ENCODE measurements at regions not wholly inside any gene's neighbourhood (a gene's known extent, or its start where the extent isn't known, plus 50 kb on each side); places are given as distances from the start of the nearest gene placed in this dataset.

DNA sequence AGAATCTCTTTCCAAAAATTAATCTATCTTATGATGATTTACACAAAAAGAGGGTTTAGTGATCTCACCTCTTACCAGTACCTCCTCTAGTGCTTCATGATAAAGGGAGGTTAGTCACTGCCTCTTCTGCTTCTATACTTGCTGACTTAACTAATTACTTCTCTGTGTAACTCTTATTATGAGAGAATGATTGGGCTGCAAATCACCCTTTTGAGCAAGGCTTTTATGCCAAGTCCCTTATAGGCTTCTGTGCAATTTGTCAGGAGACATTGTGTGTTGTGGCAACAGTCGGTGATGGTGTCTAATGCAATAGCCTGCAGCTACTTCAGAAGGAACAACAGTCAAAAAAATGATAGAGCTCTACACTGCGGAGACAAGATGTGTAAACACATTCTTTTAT, 1568.1 kb upstream of the GOT2 start:
- Mint-ChIP-seq H3K36me3 (ENCODE audit: low read depth) (no peaks in the 10 kb centered on the region), H3K27ac (no peak overlapping the region), H3K9me3 (peaks cover 9% of the 10 kb centered on the region), H3K4me1 (no peaks in the 10 kb centered on the region), H3K27me3 (no peaks in the 10 kb centered on the region), H3K4me3 (no peak overlapping the region)
- ATAC-seq (ENCODE audit: low read depth) = no peak
- intact Hi-C loops (cut with micrococcal nuclease) = no loop called here
- ChIA-PET POLR2A (no interaction called here), CTCF (no interaction called here)
- TF ChIP-seq, protein P1, sequence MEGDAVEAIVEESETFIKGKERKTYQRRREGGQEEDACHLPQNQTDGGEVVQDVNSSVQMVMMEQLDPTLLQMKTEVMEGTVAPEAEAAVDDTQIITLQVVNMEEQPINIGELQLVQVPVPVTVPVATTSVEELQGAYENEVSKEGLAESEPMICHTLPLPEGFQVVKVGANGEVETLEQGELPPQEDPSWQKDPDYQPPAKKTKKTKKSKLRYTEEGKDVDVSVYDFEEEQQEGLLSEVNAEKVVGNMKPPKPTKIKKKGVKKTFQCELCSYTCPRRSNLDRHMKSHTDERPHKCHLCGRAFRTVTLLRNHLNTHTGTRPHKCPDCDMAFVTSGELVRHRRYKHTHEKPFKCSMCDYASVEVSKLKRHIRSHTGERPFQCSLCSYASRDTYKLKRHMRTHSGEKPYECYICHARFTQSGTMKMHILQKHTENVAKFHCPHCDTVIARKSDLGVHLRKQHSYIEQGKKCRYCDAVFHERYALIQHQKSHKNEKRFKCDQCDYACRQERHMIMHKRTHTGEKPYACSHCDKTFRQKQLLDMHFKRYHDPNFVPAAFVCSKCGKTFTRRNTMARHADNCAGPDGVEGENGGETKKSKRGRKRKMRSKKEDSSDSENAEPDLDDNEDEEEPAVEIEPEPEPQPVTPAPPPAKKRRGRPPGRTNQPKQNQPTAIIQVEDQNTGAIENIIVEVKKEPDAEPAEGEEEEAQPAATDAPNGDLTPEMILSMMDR (IDR thresholded peaks at IDR 0.05) = no peak
- DNase-seq = no peak

DNA sequence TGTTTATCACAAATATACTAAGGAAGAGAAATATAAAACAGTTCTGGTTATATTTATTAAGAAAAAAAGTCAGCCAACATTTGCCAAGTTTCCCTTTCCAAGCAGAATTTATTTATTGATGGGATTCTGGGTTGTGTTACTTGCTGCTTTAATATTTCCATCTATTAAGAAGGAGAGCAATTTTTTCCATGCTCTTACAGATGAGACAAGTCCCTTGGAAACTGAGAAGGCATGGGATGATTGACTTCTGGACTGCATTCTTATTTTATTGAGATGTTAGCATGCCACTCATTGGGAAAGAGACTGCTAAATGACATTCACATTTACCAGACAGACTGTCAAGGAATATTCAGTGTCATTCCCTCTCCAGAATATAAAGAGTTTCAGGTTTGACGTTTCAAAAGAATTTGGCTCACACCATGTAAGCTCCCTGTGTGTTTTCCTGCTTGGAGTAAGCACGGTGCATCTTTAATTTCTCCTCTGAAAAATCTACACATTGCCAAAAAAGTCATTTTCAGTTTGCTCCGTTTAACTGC, 1565.2 kb upstream of the GOT2 start:
- DNase-seq (no peak), ATAC-seq (ENCODE audit: low read depth) (no peak)
- Mint-ChIP-seq H3K4me3 (no peak overlapping the region), H3K27ac (no peak overlapping the region), H3K4me1 (no peaks in the 10 kb centered on the region), H3K36me3 (ENCODE audit: low read depth) (no peaks in the 10 kb centered on the region), H3K9me3 (peaks cover 9% of the 10 kb centered on the region), H3K27me3 (no peaks in the 10 kb centered on the region)
- ChIA-PET CTCF (no interaction called here), POLR2A (no interaction called here)
- intact Hi-C loops (cut with micrococcal nuclease) = no loop called here
- TF ChIP-seq, protein P1 (IDR thresholded peaks at IDR 0.05) = no peak

DNA sequence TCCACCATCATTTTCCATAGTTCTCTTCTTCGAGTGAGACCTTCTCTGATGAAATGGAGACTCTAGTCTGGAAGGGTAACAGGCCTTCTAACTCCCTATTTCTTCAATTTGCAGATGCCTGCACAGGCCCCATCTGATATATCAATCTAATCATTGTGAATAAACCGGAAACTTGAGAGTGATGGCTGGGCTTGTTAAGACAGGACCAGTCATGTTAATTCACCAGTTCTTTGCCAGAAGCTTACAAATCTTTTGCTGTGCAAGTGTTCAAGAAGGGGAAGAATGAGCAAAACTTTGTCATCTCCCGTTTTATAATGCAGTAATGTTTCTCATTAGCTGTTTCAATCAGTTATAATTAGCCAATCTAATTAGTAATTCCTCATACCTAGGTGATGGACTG, 1561.3 kb upstream of the GOT2 start:
- Mint-ChIP-seq H3K4me1 (no peaks in the 10 kb centered on the region), H3K9me3 (peaks cover 6% of the 10 kb centered on the region), H3K27me3 (no peaks in the 10 kb centered on the region), H3K4me3 (no peak overlapping the region), H3K27ac (no peak overlapping the region), H3K36me3 (ENCODE audit: low read depth) (no peaks in the 10 kb centered on the region)
- ATAC-seq (ENCODE audit: low read depth) = no peak
- intact Hi-C loops (cut with micrococcal nuclease) = no loop called here
- ChIA-PET CTCF (no interaction called here), POLR2A (no interaction called here)
- TF ChIP-seq, protein P1 (IDR thresholded peaks at IDR 0.05) = no peak
- no peak for DNase-seq

DNA sequence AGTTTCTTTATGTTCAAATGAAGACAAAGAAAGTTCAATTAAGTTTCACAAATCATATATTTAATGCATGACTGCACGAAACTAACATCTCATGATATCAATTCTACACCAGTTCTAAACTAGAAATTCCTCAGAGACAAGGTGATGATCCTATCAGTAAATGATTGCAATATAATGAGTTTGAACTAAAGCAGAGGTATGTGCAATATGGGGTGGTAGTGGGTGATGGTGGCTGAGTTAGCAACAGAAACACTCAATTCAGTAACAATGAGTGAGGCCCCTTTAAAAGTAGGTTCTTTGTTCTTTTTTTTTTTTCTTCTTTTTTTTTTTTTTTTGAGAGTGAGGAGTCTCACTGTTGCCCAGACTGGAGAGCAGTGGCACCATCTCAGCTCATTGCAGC, 1551.7 kb upstream of the GOT2 start:
- Mint-ChIP-seq H3K36me3 (ENCODE audit: low read depth) (no peaks in the 10 kb centered on the region), H3K27me3 (no peaks in the 10 kb centered on the region), H3K27ac (no peak overlapping the region), H3K9me3 (peaks cover 6% of the 10 kb centered on the region), H3K4me3 (no peak overlapping the region), H3K4me1 (no peaks in the 10 kb centered on the region)
- TF ChIP-seq, protein P1 (IDR thresholded peaks at IDR 0.05) = no peak
- intact Hi-C loops (cut with micrococcal nuclease) = no loop called here
- DNase-seq (no peak), ATAC-seq (ENCODE audit: low read depth) (no peak)
- ChIA-PET CTCF (no interaction called here), POLR2A (no interaction called here)

DNA sequence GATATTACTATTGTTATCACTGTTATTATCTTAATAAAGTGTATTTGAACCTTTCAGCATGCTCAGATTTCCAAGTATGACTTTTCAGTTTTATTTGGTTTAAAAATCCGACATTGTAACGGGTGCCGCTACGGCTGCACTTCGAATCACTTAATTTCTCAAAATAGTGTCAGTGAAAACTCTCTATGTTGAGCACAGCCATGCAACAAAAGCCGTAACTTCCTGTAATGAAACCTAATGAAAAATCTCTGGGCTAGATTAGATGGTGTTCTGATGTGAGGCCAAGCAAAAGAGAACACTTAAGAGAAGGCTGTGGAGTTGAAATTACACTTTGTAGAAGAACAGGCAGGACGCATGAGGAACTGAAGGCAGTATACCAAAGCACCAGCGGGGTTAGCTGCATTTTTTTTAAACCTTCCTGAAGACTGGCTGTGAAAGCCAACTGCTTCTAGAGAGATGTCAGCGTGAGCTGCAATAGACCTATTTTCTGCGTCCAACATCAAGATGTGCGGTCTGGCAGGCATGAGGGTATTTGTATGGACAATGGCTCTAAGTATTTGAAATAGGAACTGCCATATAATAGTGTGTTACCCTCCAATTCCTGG, 1545.0 kb upstream of the GOT2 start:
- ATAC-seq (ENCODE audit: low read depth) (no peak), DNase-seq (no peak)
- POLR2A ChIA-PET = no interaction called here
- no peak overlapping the region for H3K27ac Mint-ChIP-seq
- TF ChIP-seq, protein P1 (IDR thresholded peaks at IDR 0.05) = no peak
- intact Hi-C loops (cut with micrococcal nuclease) = no loop called here
- H3K27me3 Mint-ChIP-seq = no peaks in the 10 kb centered on the region
- H3K4me3 Mint-ChIP-seq = no peak overlapping the region
- no peaks in the 10 kb centered on the region for H3K4me1 Mint-ChIP-seq
- H3K36me3 Mint-ChIP-seq (ENCODE audit: low read depth) = no peaks in the 10 kb centered on the region
- peaks cover 4% of the 10 kb centered on the region for H3K9me3 Mint-ChIP-seq
- CTCF ChIA-PET = no interaction called here
